ENCODE measurements at regions not wholly inside any gene's neighbourhood (a gene's known extent, or its start where the extent isn't known, plus 50 kb on each side); places are given as distances from the start of the nearest gene placed in this dataset.

- Histone ChIP-seq H3K9me3 (ENCODE audit: low read length) (no peaks in the 10 kb centered on the region), H3K4me1 (ENCODE audit: insufficient read depth, low read length, severe bottlenecking) (no peaks in the 10 kb centered on the region), H3F3A (ENCODE audit: insufficient read depth, low read length) (no peaks in the 10 kb centered on the region), H3K27me3 (ENCODE audit: insufficient read depth, low read length) (no peaks in the 10 kb centered on the region), H3K4me2 (ENCODE audit: low read length) (no peak overlapping the region), H3K79me2 (ENCODE audit: insufficient read depth, low read length) (no peaks in the 10 kb centered on the region), H3K27ac (ENCODE audit: low read depth, low read length, poor library complexity, severe bottlenecking) (no peak overlapping the region), H3K36me3 (ENCODE audit: insufficient read depth, low read length) (no peaks in the 10 kb centered on the region), H3K4me3 (ENCODE audit: low read depth, low read length, poor library complexity, severe bottlenecking) (no peak overlapping the region), H3K9ac (ENCODE audit: low read length) (no peak overlapping the region), H4K20me1 (ENCODE audit: insufficient read depth, low read length) (no peaks in the 10 kb centered on the region), H2AFZ (ENCODE audit: low read length) (no peak overlapping the region), H3K9me2 (ENCODE audit: low read depth, low read length) (no peaks in the 10 kb centered on the region)
- TF ChIP-seq CTCF (IDR thresholded peaks at IDR 0.05; ENCODE audit: low read length) (no peak), EZH2 (IDR thresholded peaks at IDR 0.05; ENCODE audit: borderline replicate concordance, low read length) (no peak)
Observed at GRCh38 chr2:204331180-204331579, 214.1 kb upstream of the PARD3B start.

GRCh38 chr2:204331988-204332387 is 213.3 kb upstream of the PARD3B start:
- no peak overlapping the region for H3K27ac ChIP-seq (ENCODE audit: low read depth, low read length, poor library complexity, severe bottlenecking)
- no peaks in the 10 kb centered on the region for H3F3A ChIP-seq (ENCODE audit: insufficient read depth, low read length)
- no peak overlapping the region for H3K4me2 ChIP-seq (ENCODE audit: low read length)
- no peaks in the 10 kb centered on the region for H3K27me3 ChIP-seq (ENCODE audit: insufficient read depth, low read length)
- H3K9me3 ChIP-seq (ENCODE audit: low read length), result no peaks in the 10 kb centered on the region
- H3K9me2 ChIP-seq (ENCODE audit: low read depth, low read length), result no peaks in the 10 kb centered on the region
- H3K4me3 ChIP-seq (ENCODE audit: low read depth, low read length, poor library complexity, severe bottlenecking), result no peak overlapping the region
- H3K36me3 ChIP-seq (ENCODE audit: insufficient read depth, low read length), result no peaks in the 10 kb centered on the region
- no peak overlapping the region for H3K9ac ChIP-seq (ENCODE audit: low read length)
- H4K20me1 ChIP-seq (ENCODE audit: insufficient read depth, low read length), result no peaks in the 10 kb centered on the region
- H3K4me1 ChIP-seq (ENCODE audit: insufficient read depth, low read length, severe bottlenecking), result no peaks in the 10 kb centered on the region
- no peak overlapping the region for H2AFZ ChIP-seq (ENCODE audit: low read length)
- no peaks in the 10 kb centered on the region for H3K79me2 ChIP-seq (ENCODE audit: insufficient read depth, low read length)
- TF ChIP-seq CTCF (IDR thresholded peaks at IDR 0.05; ENCODE audit: low read length) (no peak), EZH2 (IDR thresholded peaks at IDR 0.05; ENCODE audit: borderline replicate concordance, low read length) (no peak)

- H3K27ac ChIP-seq (ENCODE audit: low read depth, low read length, poor library complexity, severe bottlenecking), result no peak overlapping the region
- no peaks in the 10 kb centered on the region for H3K9me3 ChIP-seq (ENCODE audit: low read length)
- H3F3A ChIP-seq (ENCODE audit: insufficient read depth, low read length), result no peaks in the 10 kb centered on the region
- no peaks in the 10 kb centered on the region for H3K27me3 ChIP-seq (ENCODE audit: insufficient read depth, low read length)
- no peak overlapping the region for H2AFZ ChIP-seq (ENCODE audit: low read length)
- no peak overlapping the region for H3K4me3 ChIP-seq (ENCODE audit: low read depth, low read length, poor library complexity, severe bottlenecking)
- H3K36me3 ChIP-seq (ENCODE audit: insufficient read depth, low read length), result no peaks in the 10 kb centered on the region
- H3K4me2 ChIP-seq (ENCODE audit: low read length), result no peak overlapping the region
- H3K4me1 ChIP-seq (ENCODE audit: insufficient read depth, low read length, severe bottlenecking), result no peaks in the 10 kb centered on the region
- H3K9ac ChIP-seq (ENCODE audit: low read length), result no peak overlapping the region
- TF ChIP-seq CTCF (IDR thresholded peaks at IDR 0.05; ENCODE audit: low read length) (no peak), EZH2 (IDR thresholded peaks at IDR 0.05; ENCODE audit: borderline replicate concordance, low read length) (no peak)
- no peaks in the 10 kb centered on the region for H4K20me1 ChIP-seq (ENCODE audit: insufficient read depth, low read length)
- no peaks in the 10 kb centered on the region for H3K79me2 ChIP-seq (ENCODE audit: insufficient read depth, low read length)
- H3K9me2 ChIP-seq (ENCODE audit: low read depth, low read length), result no peaks in the 10 kb centered on the region
Observed at GRCh38 chr2:204332706-204333105, 212.6 kb upstream of the PARD3B start.
